ENCODE measurements at regions not wholly inside any gene's neighbourhood (a gene's known extent, or its start where the extent isn't known, plus 50 kb on each side); places are given as distances from the start of the nearest gene placed in this dataset.

DNA sequence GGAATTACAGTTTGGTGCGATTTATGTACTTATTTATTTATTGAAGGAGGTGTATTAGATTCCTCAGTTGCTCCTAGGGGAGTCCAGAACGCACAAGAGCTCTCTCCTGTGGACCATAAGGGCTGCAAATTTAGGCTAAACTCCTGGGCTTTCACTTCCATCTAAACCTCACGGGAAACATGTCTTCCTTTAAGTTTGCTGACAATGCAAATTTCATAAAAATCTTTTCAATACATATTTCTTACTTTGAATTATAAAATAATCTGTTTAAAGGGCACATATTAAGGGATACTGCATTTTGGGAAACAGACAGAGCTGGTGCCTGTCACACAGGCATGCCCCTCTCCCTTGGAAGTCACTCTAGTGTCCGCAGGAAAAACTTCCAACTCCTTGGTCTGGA lies 438.0 kb upstream of the CPEB2 start:
- no peak for TF ChIP-seq CTCF (IDR thresholded peaks at IDR 0.05)
- Mint-ChIP-seq H3K27ac (no peak overlapping the region), H3K36me3 (ENCODE audit: low read depth) (no peaks in the 10 kb centered on the region), H3K9me3 (peaks cover 12% of the 10 kb centered on the region), H3K4me3 (no peak overlapping the region), H3K4me1 (no peaks in the 10 kb centered on the region), H3K27me3 (ENCODE audit: low read depth, poor library complexity) (peaks cover 9% of the 10 kb centered on the region)
- DNase-seq: no peak

GRCh38 chr4:14566518-14566917 lies 435.8 kb upstream of the CPEB2 start:
- peaks cover 12% of the 10 kb centered on the region for H3K9me3 Mint-ChIP-seq
- no peak overlapping the region for H3K27ac Mint-ChIP-seq
- peaks cover 5% of the 10 kb centered on the region for H3K27me3 Mint-ChIP-seq (ENCODE audit: low read depth, poor library complexity)
- DNase-seq: no peak
- no peaks in the 10 kb centered on the region for H3K36me3 Mint-ChIP-seq (ENCODE audit: low read depth)
- no peaks in the 10 kb centered on the region for H3K4me1 Mint-ChIP-seq
- no peak overlapping the region for H3K4me3 Mint-ChIP-seq
- TF ChIP-seq CTCF (IDR thresholded peaks at IDR 0.05): no peak

- no peak overlapping the region for H3K27ac Mint-ChIP-seq
- TF ChIP-seq CTCF (IDR thresholded peaks at IDR 0.05): no peak
- H3K4me3 Mint-ChIP-seq: no peak overlapping the region
- H3K4me1 Mint-ChIP-seq: no peaks in the 10 kb centered on the region
- H3K9me3 Mint-ChIP-seq: peaks cover 12% of the 10 kb centered on the region
- no peaks in the 10 kb centered on the region for H3K36me3 Mint-ChIP-seq (ENCODE audit: low read depth)
- peaks cover 4% of the 10 kb centered on the region for H3K27me3 Mint-ChIP-seq (ENCODE audit: low read depth, poor library complexity)
- no peak for DNase-seq
These were observed 433.9 kb upstream of the CPEB2 start for GRCh38 chr4:14568351-14568750.

DNA sequence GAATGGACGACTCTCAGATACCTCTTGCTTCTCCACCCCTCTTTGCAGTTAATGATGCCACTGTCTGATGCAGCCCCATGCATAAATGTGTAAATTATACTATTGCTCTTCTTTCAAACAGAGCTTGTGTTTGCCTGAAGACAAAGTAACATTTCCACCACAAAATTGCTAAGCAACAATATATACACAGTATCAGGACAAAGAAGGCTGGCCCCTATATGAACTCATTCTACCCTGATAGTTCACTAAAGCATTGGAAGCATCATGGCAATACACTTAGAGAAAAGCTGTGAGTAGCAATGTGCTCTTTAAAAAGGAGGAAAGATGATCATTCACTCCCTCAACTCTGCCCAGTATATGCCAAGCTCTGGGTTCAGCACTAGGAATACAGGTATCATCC lies 427.0 kb upstream of the CPEB2 start:
- Mint-ChIP-seq H3K27me3 (ENCODE audit: low read depth, poor library complexity) (peaks cover 14% of the 10 kb centered on the region), H3K36me3 (ENCODE audit: low read depth) (no peaks in the 10 kb centered on the region), H3K27ac (no peak overlapping the region), H3K4me1 (no peaks in the 10 kb centered on the region), H3K9me3 (no peaks in the 10 kb centered on the region), H3K4me3 (no peak overlapping the region)
- TF ChIP-seq CTCF (IDR thresholded peaks at IDR 0.05): no peak
- DNase-seq: no peak

GRCh38 chr4:14575919-14576318 lies 426.4 kb upstream of the CPEB2 start:
- Mint-ChIP-seq H3K27ac (no peak overlapping the region), H3K4me3 (no peak overlapping the region), H3K9me3 (no peaks in the 10 kb centered on the region), H3K4me1 (peaks cover 1% of the 10 kb centered on the region), H3K36me3 (ENCODE audit: low read depth) (no peaks in the 10 kb centered on the region), H3K27me3 (ENCODE audit: low read depth, poor library complexity) (peaks cover 14% of the 10 kb centered on the region)
- TF ChIP-seq CTCF (IDR thresholded peaks at IDR 0.05): no peak
- DNase-seq: no peak

- no peaks in the 10 kb centered on the region for H3K36me3 Mint-ChIP-seq (ENCODE audit: low read depth)
- no peak for TF ChIP-seq CTCF (IDR thresholded peaks at IDR 0.05)
- peaks cover 14% of the 10 kb centered on the region for H3K27me3 Mint-ChIP-seq (ENCODE audit: low read depth, poor library complexity)
- H3K4me1 Mint-ChIP-seq: peaks cover 17% of the 10 kb centered on the region
- no peak overlapping the region for H3K4me3 Mint-ChIP-seq
- H3K9me3 Mint-ChIP-seq: no peaks in the 10 kb centered on the region
- H3K27ac Mint-ChIP-seq: no peak overlapping the region
- no peak for DNase-seq
These were observed 422.2 kb upstream of the CPEB2 start for GRCh38 chr4:14580061-14580460.
